Hepatocyte (in vitro differentiated cells): ENCODE measurements at regions not wholly inside any gene's neighbourhood (a gene's known extent, or its start where the extent isn't known, plus 50 kb on each side); places are given as distances from the start of the nearest gene placed in this dataset.

ENCODE experiments used
- EZH2 ChIP-seq: fragments of 200-600 bp; sonication (generic); IDR thresholded peaks from 2 replicates; pipeline ENCODE4 v1.6.1; 2016; ENCODE audit warnings: antibody characterized with exemption, mild to moderate bottlenecking, borderline replicate concordance
- EZH2phosphoT487 ChIP-seq: fragments of 200-600 bp; sonication (generic); IDR thresholded peaks from one replicate; pipeline ENCODE4 v1.6.1; 2018; ENCODE audit warnings: antibody characterized with exemption, mild to moderate bottlenecking, low read depth, moderate library complexity; ENCODE audit not compliant: unreplicated experiment, severe bottlenecking
- TF ChIP-seq, protein P1 (sequence below): fragments of 200-600 bp; sonication (generic); IDR thresholded peaks from 2 replicates; pipeline ENCODE4 v1.5.1; 2016; ENCODE audit warnings: antibody characterized with exemption, mild to moderate bottlenecking; ENCODE audit not compliant: poor library complexity

DNA sequence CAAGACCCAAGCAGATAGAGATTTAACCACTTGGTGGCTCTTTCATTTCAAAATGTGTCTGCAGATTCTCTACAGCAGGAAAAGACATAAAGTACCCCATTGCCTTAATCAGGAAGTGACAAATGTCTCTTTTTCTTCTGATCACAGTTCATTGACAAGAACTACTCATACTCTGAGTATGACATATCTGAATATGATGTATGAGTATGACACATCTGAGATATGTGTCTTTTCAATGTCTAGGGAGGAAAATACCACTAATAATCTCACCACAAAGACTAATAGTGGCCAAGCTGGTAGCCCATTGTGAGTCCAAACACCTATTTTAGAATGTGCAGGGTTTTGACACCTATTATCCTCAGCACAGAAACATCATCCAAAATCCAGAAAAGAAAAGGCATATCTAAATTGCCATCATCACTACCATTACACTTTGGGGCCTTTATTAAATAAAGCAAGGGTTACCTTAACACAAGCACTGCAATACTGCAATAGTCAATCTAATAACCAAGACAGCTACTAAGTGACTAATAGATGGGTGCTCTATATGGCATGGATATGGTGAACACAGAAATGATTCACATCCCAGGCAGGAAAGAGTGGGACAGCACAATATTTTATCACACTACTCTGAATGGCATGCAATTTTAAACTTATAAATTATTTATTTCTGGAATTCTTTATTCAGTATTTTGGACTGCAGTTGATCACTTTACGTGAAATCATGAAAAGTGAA is 243.7 kb upstream of the FAR2 start:
- TF ChIP-seq, protein P1, sequence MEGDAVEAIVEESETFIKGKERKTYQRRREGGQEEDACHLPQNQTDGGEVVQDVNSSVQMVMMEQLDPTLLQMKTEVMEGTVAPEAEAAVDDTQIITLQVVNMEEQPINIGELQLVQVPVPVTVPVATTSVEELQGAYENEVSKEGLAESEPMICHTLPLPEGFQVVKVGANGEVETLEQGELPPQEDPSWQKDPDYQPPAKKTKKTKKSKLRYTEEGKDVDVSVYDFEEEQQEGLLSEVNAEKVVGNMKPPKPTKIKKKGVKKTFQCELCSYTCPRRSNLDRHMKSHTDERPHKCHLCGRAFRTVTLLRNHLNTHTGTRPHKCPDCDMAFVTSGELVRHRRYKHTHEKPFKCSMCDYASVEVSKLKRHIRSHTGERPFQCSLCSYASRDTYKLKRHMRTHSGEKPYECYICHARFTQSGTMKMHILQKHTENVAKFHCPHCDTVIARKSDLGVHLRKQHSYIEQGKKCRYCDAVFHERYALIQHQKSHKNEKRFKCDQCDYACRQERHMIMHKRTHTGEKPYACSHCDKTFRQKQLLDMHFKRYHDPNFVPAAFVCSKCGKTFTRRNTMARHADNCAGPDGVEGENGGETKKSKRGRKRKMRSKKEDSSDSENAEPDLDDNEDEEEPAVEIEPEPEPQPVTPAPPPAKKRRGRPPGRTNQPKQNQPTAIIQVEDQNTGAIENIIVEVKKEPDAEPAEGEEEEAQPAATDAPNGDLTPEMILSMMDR: no peak
- TF ChIP-seq EZH2 (no peak), EZH2phosphoT487 (no peak)
